ENCODE measurements at regions not wholly inside any gene's neighbourhood (a gene's known extent, or its start where the extent isn't known, plus 50 kb on each side); places are given as distances from the start of the nearest gene placed in this dataset.

DNA sequence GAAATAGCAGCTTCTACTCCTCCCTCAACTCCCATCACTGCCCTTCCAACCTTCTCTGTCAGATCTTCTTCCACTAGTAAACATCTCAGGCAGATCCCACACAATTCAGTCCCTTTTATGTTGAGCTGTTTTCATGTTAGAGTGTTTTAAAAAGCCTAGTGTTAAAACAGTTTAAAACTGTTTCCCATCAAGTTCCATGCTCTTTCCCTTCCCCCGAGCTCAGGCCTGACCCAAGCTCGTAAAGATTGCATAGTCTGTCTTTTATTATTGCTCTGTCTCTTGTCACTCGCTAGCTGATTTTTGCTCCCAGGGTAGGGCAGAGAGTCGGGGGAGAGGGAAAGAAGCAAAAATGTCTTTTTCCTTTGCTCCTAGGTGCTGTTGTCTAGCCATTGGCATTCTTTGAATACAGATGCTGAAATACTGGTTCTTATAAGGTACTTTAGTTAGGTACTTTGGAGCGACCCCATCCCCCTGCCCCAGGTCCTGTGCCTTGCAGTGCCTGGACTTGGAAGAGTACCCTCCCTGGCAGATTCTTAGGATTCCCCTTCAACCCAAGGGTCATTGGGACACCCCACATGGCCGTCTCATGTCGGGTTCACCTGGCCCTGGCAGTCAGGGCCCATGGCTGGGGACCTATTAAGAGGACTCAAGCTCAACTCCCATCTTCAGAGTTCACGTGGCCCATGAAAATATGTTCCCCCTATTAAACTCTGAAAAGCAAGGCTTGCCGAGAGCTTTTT, 101.2 kb upstream of the ARMC2 start:
- H3K27ac ChIP-seq: peak overlapping the region in 2 of 5 donors; percentile 11 to 18
- peaks cover 2 to 10% (median 8%) of the 10 kb centered on the region in 4 donors for H3K4me1 ChIP-seq
- no peak overlapping the region for H3K4me3 ChIP-seq
- intact Hi-C loops (cut with DNase I; ENCODE audit: low total_unique reads): no loop called here
- TF ChIP-seq POLR2A (IDR thresholded peaks at IDR 0.05): no peak
- TF ChIP-seq POLR2AphosphoS5 (IDR thresholded peaks at IDR 0.05): no peak
- TF ChIP-seq CTCF (IDR thresholded peaks at IDR 0.05): no peak
- TF ChIP-seq EP300 (IDR thresholded peaks at IDR 0.05): no peak
- H3K27me3 ChIP-seq: no peaks in the 10 kb centered on the region
- 90 to 97% (median 92%) methylated on average over 9 of the region's 9 CpGs for WGBS, 5 donors
- no peaks in the 10 kb centered on the region for H3K36me3 ChIP-seq
- DNase-seq: no peak
- H3K9me3 ChIP-seq: no peaks in the 10 kb centered on the region

GRCh38 chr6:108748055-108748454, 100.2 kb upstream of the ARMC2 start:
- Histone ChIP-seq H3K4me3 (no peak overlapping the region), H3K9me3 (no peaks in the 10 kb centered on the region), H3K4me1 (peaks cover 5 to 19% (median 13%) of the 10 kb centered on the region in 4 donors), H3K36me3 (no peaks in the 10 kb centered on the region), H3K27me3 (no peaks in the 10 kb centered on the region), H3K27ac (no peak overlapping the region)
- no peak for DNase-seq
- WGBS, 5 donors: 78 to 90% (median 86%) methylated on average over 1 of the region's 1 CpG
- intact Hi-C loops (cut with DNase I; ENCODE audit: low total_unique reads): no loop called here
- no peak for TF ChIP-seq POLR2AphosphoS5 (IDR thresholded peaks at IDR 0.05)
- no peak for TF ChIP-seq POLR2A (IDR thresholded peaks at IDR 0.05)
- TF ChIP-seq EP300 (IDR thresholded peaks at IDR 0.05): no peak
- TF ChIP-seq CTCF (IDR thresholded peaks at IDR 0.05): no peak

- Histone ChIP-seq H3K27me3 (no peaks in the 10 kb centered on the region), H3K9me3 (no peaks in the 10 kb centered on the region), H3K4me1 (peaks cover 5 to 16% (median 12%) of the 10 kb centered on the region in 4 donors), H3K27ac (no peak overlapping the region), H3K36me3 (no peaks in the 10 kb centered on the region), H3K4me3 (no peak overlapping the region)
- no peak for TF ChIP-seq CTCF (IDR thresholded peaks at IDR 0.05)
- no peak for TF ChIP-seq POLR2AphosphoS5 (IDR thresholded peaks at IDR 0.05)
- TF ChIP-seq POLR2A (IDR thresholded peaks at IDR 0.05): no peak
- no peak for TF ChIP-seq EP300 (IDR thresholded peaks at IDR 0.05)
- no peak for DNase-seq
- intact Hi-C loops (cut with DNase I; ENCODE audit: low total_unique reads): no loop called here
- 89 to 93% (median 90%) methylated on average over 3 of the region's 3 CpGs for WGBS, 5 donors
These were observed 99.3 kb upstream of the ARMC2 start for GRCh38 chr6:108748959-108749358.

GRCh38 chr6:108750801-108751200, 97.4 kb upstream of the ARMC2 start:
- H3K9me3 ChIP-seq: no peaks in the 10 kb centered on the region
- intact Hi-C loops (cut with DNase I; ENCODE audit: low total_unique reads): no loop called here
- WGBS, 5 donors: 91 to 95% (median 94%) methylated on average over 8 of the region's 8 CpGs
- H3K27me3 ChIP-seq: no peaks in the 10 kb centered on the region
- H3K27ac ChIP-seq: no peak overlapping the region
- H3K36me3 ChIP-seq: no peaks in the 10 kb centered on the region
- no peak overlapping the region for H3K4me3 ChIP-seq
- TF ChIP-seq EP300 (IDR thresholded peaks at IDR 0.05): no peak
- no peak for TF ChIP-seq CTCF (IDR thresholded peaks at IDR 0.05)
- TF ChIP-seq POLR2AphosphoS5 (IDR thresholded peaks at IDR 0.05): no peak
- TF ChIP-seq POLR2A (IDR thresholded peaks at IDR 0.05): no peak
- no peak for DNase-seq
- peaks cover 5 to 20% (median 11%) of the 10 kb centered on the region in 4 donors for H3K4me1 ChIP-seq

Measured in stomach (tissue), 8 donors.